ENCODE measurements at regions not wholly inside any gene's neighbourhood (a gene's known extent, or its start where the extent isn't known, plus 50 kb on each side); places are given as distances from the start of the nearest gene placed in this dataset.
"Not testable (repeated sequence)": the region's sequence is repeated elsewhere in the genome, so short reads cannot be mapped to it uniquely, and the experiment has no call there.

GRCh38 chr17:27082023-27082774 lies 211.7 kb upstream of the WSB1 start:
- H3K27ac Mint-ChIP-seq, result no peak overlapping the region
- peaks cover 7% of the 10 kb centered on the region for H3K27me3 Mint-ChIP-seq
- no peaks in the 10 kb centered on the region for H3K36me3 Mint-ChIP-seq
- no peak overlapping the region for H3K4me3 Mint-ChIP-seq
- no peak for ATAC-seq
- no peaks in the 10 kb centered on the region for H3K4me1 Mint-ChIP-seq
- no peaks in the 10 kb centered on the region for H3K9me3 Mint-ChIP-seq

GRCh38 chr17:27082775-27083154 lies 211.1 kb upstream of the WSB1 start:
- Mint-ChIP-seq H3K4me3 (no peak overlapping the region), H3K27me3 (peaks cover 7% of the 10 kb centered on the region), H3K27ac (no peak overlapping the region), H3K36me3 (no peaks in the 10 kb centered on the region), H3K4me1 (no peaks in the 10 kb centered on the region), H3K9me3 (no peaks in the 10 kb centered on the region)
- no peak for ATAC-seq

- H3K27me3 Mint-ChIP-seq, result peaks cover 11% of the 10 kb centered on the region
- no peaks in the 10 kb centered on the region for H3K4me1 Mint-ChIP-seq
- H3K9me3 Mint-ChIP-seq, result peaks cover 6% of the 10 kb centered on the region
- no peak overlapping the region for H3K4me3 Mint-ChIP-seq
- H3K27ac Mint-ChIP-seq, result no peak overlapping the region
- H3K36me3 Mint-ChIP-seq, result no peaks in the 10 kb centered on the region
- no peak for ATAC-seq
Observed at GRCh38 chr17:27083408-27084185, 210.3 kb upstream of the WSB1 start.

- Mint-ChIP-seq H3K4me3 (no peak overlapping the region), H3K9me3 (peaks cover 9% of the 10 kb centered on the region), H3K27me3 (peaks cover 22% of the 10 kb centered on the region), H3K27ac (no peak overlapping the region), H3K4me1 (no peaks in the 10 kb centered on the region), H3K36me3 (no peaks in the 10 kb centered on the region)
- ATAC-seq, result no peak
Observed at GRCh38 chr17:27085517-27085916, 208.4 kb upstream of the WSB1 start.

GRCh38 chr17:27086526-27086925 lies 207.4 kb upstream of the WSB1 start:
- Mint-ChIP-seq H3K27ac (no peak overlapping the region), H3K27me3 (peaks cover 31% of the 10 kb centered on the region), H3K36me3 (no peaks in the 10 kb centered on the region), H3K4me3 (no peak overlapping the region), H3K4me1 (no peaks in the 10 kb centered on the region), H3K9me3 (peaks cover 9% of the 10 kb centered on the region)
- no peak for ATAC-seq

GRCh38 chr17:27087935-27088766 lies 205.8 kb upstream of the WSB1 start:
- H3K4me3 Mint-ChIP-seq, result no peak overlapping the region
- no peaks in the 10 kb centered on the region for H3K4me1 Mint-ChIP-seq
- peaks cover 33% of the 10 kb centered on the region for H3K27me3 Mint-ChIP-seq
- no peak overlapping the region for H3K27ac Mint-ChIP-seq
- H3K9me3 Mint-ChIP-seq, result peaks cover 9% of the 10 kb centered on the region
- H3K36me3 Mint-ChIP-seq, result no peaks in the 10 kb centered on the region
- ATAC-seq, result no peak

GRCh38 chr17:27088767-27089078 lies 205.2 kb upstream of the WSB1 start:
- no peak overlapping the region for H3K27ac Mint-ChIP-seq
- no peaks in the 10 kb centered on the region for H3K36me3 Mint-ChIP-seq
- no peak for ATAC-seq
- H3K4me3 Mint-ChIP-seq, result no peak overlapping the region
- no peaks in the 10 kb centered on the region for H3K4me1 Mint-ChIP-seq
- peaks cover 9% of the 10 kb centered on the region for H3K9me3 Mint-ChIP-seq
- H3K27me3 Mint-ChIP-seq, result peaks cover 33% of the 10 kb centered on the region

GRCh38 chr17:27089079-27089928 lies 204.6 kb upstream of the WSB1 start:
- peaks cover 33% of the 10 kb centered on the region for H3K27me3 Mint-ChIP-seq
- ATAC-seq, H3K36me3 Mint-ChIP-seq, H3K4me3 Mint-ChIP-seq, H3K4me1 Mint-ChIP-seq, H3K27ac Mint-ChIP-seq, H3K9me3 Mint-ChIP-seq: not testable (repeated sequence)

- Mint-ChIP-seq H3K27ac (no peak overlapping the region), H3K27me3 (peaks cover 33% of the 10 kb centered on the region), H3K36me3 (no peaks in the 10 kb centered on the region), H3K4me3 (no peak overlapping the region), H3K9me3 (peaks cover 9% of the 10 kb centered on the region), H3K4me1 (no peaks in the 10 kb centered on the region)
- no peak for ATAC-seq
Observed at GRCh38 chr17:27089929-27090247, 204.0 kb upstream of the WSB1 start.

GRCh38 chr17:27090450-27091042 lies 203.4 kb upstream of the WSB1 start:
- H3K36me3 Mint-ChIP-seq, H3K4me1 Mint-ChIP-seq, ATAC-seq: not testable (repeated sequence)

GRCh38 chr17:27091043-27091497 lies 202.8 kb upstream of the WSB1 start:
- no peak for ATAC-seq
- peaks cover 9% of the 10 kb centered on the region for H3K9me3 Mint-ChIP-seq
- no peak overlapping the region for H3K4me3 Mint-ChIP-seq
- H3K27ac Mint-ChIP-seq, result no peak overlapping the region
- H3K4me1 Mint-ChIP-seq, result no peaks in the 10 kb centered on the region
- H3K36me3 Mint-ChIP-seq, result no peaks in the 10 kb centered on the region
- peaks cover 40% of the 10 kb centered on the region for H3K27me3 Mint-ChIP-seq

More at GRCh38 chr17:27090450-27091042, 203.4 kb upstream of the WSB1 start:
- not testable (repeated sequence) for H3K9me3 Mint-ChIP-seq, H3K4me3 Mint-ChIP-seq, H3K27ac Mint-ChIP-seq
- H3K27me3 Mint-ChIP-seq, result peaks cover 35% of the 10 kb centered on the region

GRCh38 chr17:27094179-27094578 lies 199.7 kb upstream of the WSB1 start:
- ATAC-seq, H3K9me3 Mint-ChIP-seq, H3K4me3 Mint-ChIP-seq, H3K4me1 Mint-ChIP-seq, H3K27ac Mint-ChIP-seq, H3K36me3 Mint-ChIP-seq: not testable (repeated sequence)
- peaks cover 35% of the 10 kb centered on the region for H3K27me3 Mint-ChIP-seq

GRCh38 chr17:27095821-27096220 lies 198.1 kb upstream of the WSB1 start:
- not testable (repeated sequence) for ATAC-seq, H3K27ac Mint-ChIP-seq, H3K9me3 Mint-ChIP-seq, H3K36me3 Mint-ChIP-seq, H3K4me1 Mint-ChIP-seq, H3K4me3 Mint-ChIP-seq
- peaks cover 25% of the 10 kb centered on the region for H3K27me3 Mint-ChIP-seq

GRCh38 chr17:27099266-27099665 lies 194.6 kb upstream of the WSB1 start:
- H3K9me3 Mint-ChIP-seq, H3K36me3 Mint-ChIP-seq, H3K4me3 Mint-ChIP-seq, H3K27ac Mint-ChIP-seq, ATAC-seq, H3K4me1 Mint-ChIP-seq: not testable (repeated sequence)
- H3K27me3 Mint-ChIP-seq, result peaks cover 25% of the 10 kb centered on the region
